Upper lobe of left lung (tissue), 6 donors: ENCODE measurements at regions not wholly inside any gene's neighbourhood (a gene's known extent, or its start where the extent isn't known, plus 50 kb on each side); places are given as distances from the start of the nearest gene placed in this dataset.

Experiments used
- ATAC-seq, 2 donors: fragments of 200-7000 bp; cut with Tn5 transposase; one replicate each; pipeline ENCODE4 v1.9.1; 2022; ENCODE audit warnings: mild to moderate bottlenecking in 2 of 2, moderate library complexity in 2 of 2; ENCODE audit not compliant: low FRiP score in 2 of 2
- DNase-seq, 2 donors: peaks; one replicate each; pipeline ENCODE4 v3.0.0-alpha.2; 2019 to 2020
- H3K27ac ChIP-seq, 4 donors: fragments of 200-600 bp; sonication (generic); one replicate each; pipeline ENCODE4 v1.5.1; 2016 to 2019
- H3K27me3 ChIP-seq, 4 donors: fragments of 200-600 bp; sonication (generic); one replicate each; pipeline ENCODE4 v1.5.1; 2017 to 2019
- H3K36me3 ChIP-seq, 4 donors: fragments of 200-600 bp; sonication (generic); one replicate each; pipeline ENCODE4 v1.5.1; 2016 to 2019
- H3K4me1 ChIP-seq, 4 donors: fragments of 200-600 bp; sonication (generic); one replicate each; pipeline ENCODE4 v1.5.1; 2018 to 2019
- H3K4me3 ChIP-seq, 4 donors: fragments of 200-600 bp; sonication (generic); one replicate each; pipeline ENCODE4 v1.5.1; 2017 to 2019; ENCODE audit warnings: mild to moderate bottlenecking in 2 of 4, moderate library complexity in 1 of 4
- H3K9me3 ChIP-seq, 4 donors: fragments of 200-600 bp; sonication (generic); one replicate each; pipeline ENCODE4 v1.5.1; 2018 to 2019
- CTCF ChIP-seq, 6 experiments: fragments of 450-650 bp in 4 of 6; fragments of 200-600 bp in 2 of 6; sonication (generic) in 2 of 6; IDR thresholded peaks; one replicate each; pipeline ENCODE4 v1.5.1; 2016 to 2019; ENCODE audit warnings: antibody characterized with exemption in 6 of 6
- EP300 ChIP-seq, 4 donors: sonication (generic); formaldehyde crosslinking; IDR thresholded peaks; one replicate each; pipeline ENCODE4 v1.5.1; 2017; ENCODE audit warnings: antibody characterized with exemption in 4 of 4, control low read depth in 2 of 4
- POLR2A ChIP-seq, 4 donors: fragments of 450-650 bp; IDR thresholded peaks; one replicate each; pipeline ENCODE4 v1.5.1; 2016 to 2017; ENCODE audit warnings: antibody characterized with exemption in 4 of 4, mild to moderate bottlenecking in 2 of 4
- POLR2AphosphoS5 ChIP-seq, 2 donors: sonication (generic); formaldehyde crosslinking; IDR thresholded peaks; one replicate each; pipeline ENCODE4 v1.5.1; 2017; ENCODE audit warnings: antibody characterized with exemption in 2 of 2
- WGBS, 2 donors: methylation state at CpG; one replicate each; pipeline ENCODE4 v1.1.5; 2017 to 2018; 5-methylcytosine and 5-hydroxymethylcytosine counted together
- donor health status: DM: no; HTN: no; CAD: no; lungs with moderate emphysema.
- donor health status: DM: no; HTN: yes; CAD: no; lungs with severe emphysema.

- DNase-seq (peak in 1 of 2 donors; percentile 46), ATAC-seq (no peak)
- WGBS, 2 donors, result 78 to 88% methylated on average over 6 of the region's 6 CpGs
- no peak overlapping the region for H3K4me3 ChIP-seq
- H3K9me3 ChIP-seq, result no peaks in the 10 kb centered on the region
- peaks cover 0 to 15% (median 5%) of the 10 kb centered on the region in 4 donors for H3K4me1 ChIP-seq
- H3K36me3 ChIP-seq, result peaks cover 5 to 66% (median 46%) of the 10 kb centered on the region in 4 donors
- H3K27me3 ChIP-seq, result no peaks in the 10 kb centered on the region
- no peak overlapping the region for H3K27ac ChIP-seq
- TF ChIP-seq EP300 (IDR thresholded peaks at IDR 0.05) (no peak), POLR2AphosphoS5 (IDR thresholded peaks at IDR 0.05) (no peak), CTCF (IDR thresholded peaks at IDR 0.05) (no peak), POLR2A (IDR thresholded peaks at IDR 0.05) (no peak)
Observed at GRCh38 chr3:127033171-127033570, 50.3 kb downstream of the PLXNA1 start.

GRCh38 chr3:127033786-127034185, 50.9 kb downstream of the PLXNA1 start:
- Histone ChIP-seq H3K4me1 (peaks cover 0 to 15% (median 5%) of the 10 kb centered on the region in 4 donors), H3K9me3 (no peaks in the 10 kb centered on the region), H3K36me3 (peaks cover 5 to 60% (median 42%) of the 10 kb centered on the region in 4 donors), H3K27ac (no peak overlapping the region), H3K27me3 (no peaks in the 10 kb centered on the region), H3K4me3 (no peak overlapping the region)
- ATAC-seq, result no peak
- 94 to 99% methylated on average over 13 to 15 of the region's 20 CpGs for WGBS, 2 donors
- TF ChIP-seq EP300 (IDR thresholded peaks at IDR 0.05) (no peak), POLR2AphosphoS5 (IDR thresholded peaks at IDR 0.05) (no peak), POLR2A (IDR thresholded peaks at IDR 0.05) (no peak), CTCF (IDR thresholded peaks at IDR 0.05) (no peak)
- DNase-seq, result peak in 1 of 2 donors; percentile 76

- TF ChIP-seq POLR2A (IDR thresholded peaks at IDR 0.05) (no peak), EP300 (IDR thresholded peaks at IDR 0.05) (no peak), POLR2AphosphoS5 (IDR thresholded peaks at IDR 0.05) (no peak), CTCF (IDR thresholded peaks at IDR 0.05) (no peak)
- peaks cover 0 to 15% (median 5%) of the 10 kb centered on the region in 4 donors for H3K4me1 ChIP-seq
- H3K4me3 ChIP-seq, result no peak overlapping the region
- H3K9me3 ChIP-seq, result no peaks in the 10 kb centered on the region
- WGBS, 2 donors, result 93 to 95% methylated on average over 27 to 30 of the region's 30 CpGs
- H3K36me3 ChIP-seq, result peaks cover 5 to 54% (median 36%) of the 10 kb centered on the region in 4 donors
- no peaks in the 10 kb centered on the region for H3K27me3 ChIP-seq
- ATAC-seq (no peak), DNase-seq (peak in 1 of 2 donors; percentile 81)
- peak overlapping the region in 1 of 4 donors; percentile 54 for H3K27ac ChIP-seq
Observed at GRCh38 chr3:127034195-127034989, 51.5 kb downstream of the PLXNA1 start.

GRCh38 chr3:127034990-127035652, 52.2 kb downstream of the PLXNA1 start:
- Histone ChIP-seq H3K4me1 (peaks cover 0 to 15% (median 5%) of the 10 kb centered on the region in 4 donors), H3K36me3 (peaks cover 5 to 47% (median 30%) of the 10 kb centered on the region in 4 donors), H3K4me3 (no peak overlapping the region), H3K27ac (peak overlapping the region in 1 of 4 donors; percentile 54), H3K27me3 (no peaks in the 10 kb centered on the region), H3K9me3 (no peaks in the 10 kb centered on the region)
- 80 to 87% methylated on average over 13 of the region's 13 CpGs for WGBS, 2 donors
- DNase-seq (peak in 1 of 2 donors; percentile 48), ATAC-seq (no peak)
- TF ChIP-seq POLR2A (IDR thresholded peaks at IDR 0.05) (no peak), EP300 (IDR thresholded peaks at IDR 0.05) (no peak), POLR2AphosphoS5 (IDR thresholded peaks at IDR 0.05) (no peak), CTCF (IDR thresholded peaks at IDR 0.05) (no peak)
